K562 (cell line): ENCODE measurements at regions not wholly inside any gene's neighbourhood (a gene's known extent, or its start where the extent isn't known, plus 50 kb on each side); places are given as distances from the start of the nearest gene placed in this dataset.

Source experiments
- EP300 ChIP-seq: IDR thresholded peaks from 2 replicates; pipeline ENCODE4 v1.6.1; 2012; ENCODE audit warnings: low read length, improper control_type of control experiment
- STAT5B ChIP-seq: fragments of 250-450 bp; sonication (Bioruptor Pico); IDR thresholded peaks from 2 replicates; pipeline ENCODE4 v1.8.0; 2021; ENCODE audit warnings: mild to moderate bottlenecking, inconsistent platforms
- SUPT5H ChIP-seq: fragments of 450-650 bp; IDR thresholded peaks from 2 replicates; pipeline ENCODE4 v1.6.1; 2016
- TF ChIP-seq, protein P1 (sequence below): fragments of 200-600 bp; sonication (generic); IDR thresholded peaks from one replicate; pipeline ENCODE4 v1.6.1; 2012; ENCODE audit warnings: mild to moderate bottlenecking, low read depth, low read length, inconsistent platforms

DNA sequence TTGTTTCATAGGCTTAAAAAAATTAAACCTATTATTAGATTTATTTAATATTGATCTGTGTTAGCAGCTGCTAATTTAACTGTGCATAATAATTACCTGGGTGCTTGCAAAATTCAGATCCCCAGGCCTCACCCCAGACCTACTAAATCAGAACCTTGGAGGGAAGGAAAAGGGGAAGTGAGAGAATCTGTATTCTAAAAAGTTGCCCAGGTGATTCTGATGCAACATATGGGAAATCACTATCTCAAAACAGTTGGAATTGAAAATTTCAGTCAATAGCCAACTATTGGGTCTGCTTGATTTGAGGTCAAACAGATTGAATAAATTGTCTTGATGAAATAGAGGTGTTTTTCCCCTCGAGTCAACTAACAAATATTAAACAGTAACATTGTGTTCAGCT lies 538.5 kb upstream of the ADAMTS9 start (continued):
- TF ChIP-seq, protein P1, sequence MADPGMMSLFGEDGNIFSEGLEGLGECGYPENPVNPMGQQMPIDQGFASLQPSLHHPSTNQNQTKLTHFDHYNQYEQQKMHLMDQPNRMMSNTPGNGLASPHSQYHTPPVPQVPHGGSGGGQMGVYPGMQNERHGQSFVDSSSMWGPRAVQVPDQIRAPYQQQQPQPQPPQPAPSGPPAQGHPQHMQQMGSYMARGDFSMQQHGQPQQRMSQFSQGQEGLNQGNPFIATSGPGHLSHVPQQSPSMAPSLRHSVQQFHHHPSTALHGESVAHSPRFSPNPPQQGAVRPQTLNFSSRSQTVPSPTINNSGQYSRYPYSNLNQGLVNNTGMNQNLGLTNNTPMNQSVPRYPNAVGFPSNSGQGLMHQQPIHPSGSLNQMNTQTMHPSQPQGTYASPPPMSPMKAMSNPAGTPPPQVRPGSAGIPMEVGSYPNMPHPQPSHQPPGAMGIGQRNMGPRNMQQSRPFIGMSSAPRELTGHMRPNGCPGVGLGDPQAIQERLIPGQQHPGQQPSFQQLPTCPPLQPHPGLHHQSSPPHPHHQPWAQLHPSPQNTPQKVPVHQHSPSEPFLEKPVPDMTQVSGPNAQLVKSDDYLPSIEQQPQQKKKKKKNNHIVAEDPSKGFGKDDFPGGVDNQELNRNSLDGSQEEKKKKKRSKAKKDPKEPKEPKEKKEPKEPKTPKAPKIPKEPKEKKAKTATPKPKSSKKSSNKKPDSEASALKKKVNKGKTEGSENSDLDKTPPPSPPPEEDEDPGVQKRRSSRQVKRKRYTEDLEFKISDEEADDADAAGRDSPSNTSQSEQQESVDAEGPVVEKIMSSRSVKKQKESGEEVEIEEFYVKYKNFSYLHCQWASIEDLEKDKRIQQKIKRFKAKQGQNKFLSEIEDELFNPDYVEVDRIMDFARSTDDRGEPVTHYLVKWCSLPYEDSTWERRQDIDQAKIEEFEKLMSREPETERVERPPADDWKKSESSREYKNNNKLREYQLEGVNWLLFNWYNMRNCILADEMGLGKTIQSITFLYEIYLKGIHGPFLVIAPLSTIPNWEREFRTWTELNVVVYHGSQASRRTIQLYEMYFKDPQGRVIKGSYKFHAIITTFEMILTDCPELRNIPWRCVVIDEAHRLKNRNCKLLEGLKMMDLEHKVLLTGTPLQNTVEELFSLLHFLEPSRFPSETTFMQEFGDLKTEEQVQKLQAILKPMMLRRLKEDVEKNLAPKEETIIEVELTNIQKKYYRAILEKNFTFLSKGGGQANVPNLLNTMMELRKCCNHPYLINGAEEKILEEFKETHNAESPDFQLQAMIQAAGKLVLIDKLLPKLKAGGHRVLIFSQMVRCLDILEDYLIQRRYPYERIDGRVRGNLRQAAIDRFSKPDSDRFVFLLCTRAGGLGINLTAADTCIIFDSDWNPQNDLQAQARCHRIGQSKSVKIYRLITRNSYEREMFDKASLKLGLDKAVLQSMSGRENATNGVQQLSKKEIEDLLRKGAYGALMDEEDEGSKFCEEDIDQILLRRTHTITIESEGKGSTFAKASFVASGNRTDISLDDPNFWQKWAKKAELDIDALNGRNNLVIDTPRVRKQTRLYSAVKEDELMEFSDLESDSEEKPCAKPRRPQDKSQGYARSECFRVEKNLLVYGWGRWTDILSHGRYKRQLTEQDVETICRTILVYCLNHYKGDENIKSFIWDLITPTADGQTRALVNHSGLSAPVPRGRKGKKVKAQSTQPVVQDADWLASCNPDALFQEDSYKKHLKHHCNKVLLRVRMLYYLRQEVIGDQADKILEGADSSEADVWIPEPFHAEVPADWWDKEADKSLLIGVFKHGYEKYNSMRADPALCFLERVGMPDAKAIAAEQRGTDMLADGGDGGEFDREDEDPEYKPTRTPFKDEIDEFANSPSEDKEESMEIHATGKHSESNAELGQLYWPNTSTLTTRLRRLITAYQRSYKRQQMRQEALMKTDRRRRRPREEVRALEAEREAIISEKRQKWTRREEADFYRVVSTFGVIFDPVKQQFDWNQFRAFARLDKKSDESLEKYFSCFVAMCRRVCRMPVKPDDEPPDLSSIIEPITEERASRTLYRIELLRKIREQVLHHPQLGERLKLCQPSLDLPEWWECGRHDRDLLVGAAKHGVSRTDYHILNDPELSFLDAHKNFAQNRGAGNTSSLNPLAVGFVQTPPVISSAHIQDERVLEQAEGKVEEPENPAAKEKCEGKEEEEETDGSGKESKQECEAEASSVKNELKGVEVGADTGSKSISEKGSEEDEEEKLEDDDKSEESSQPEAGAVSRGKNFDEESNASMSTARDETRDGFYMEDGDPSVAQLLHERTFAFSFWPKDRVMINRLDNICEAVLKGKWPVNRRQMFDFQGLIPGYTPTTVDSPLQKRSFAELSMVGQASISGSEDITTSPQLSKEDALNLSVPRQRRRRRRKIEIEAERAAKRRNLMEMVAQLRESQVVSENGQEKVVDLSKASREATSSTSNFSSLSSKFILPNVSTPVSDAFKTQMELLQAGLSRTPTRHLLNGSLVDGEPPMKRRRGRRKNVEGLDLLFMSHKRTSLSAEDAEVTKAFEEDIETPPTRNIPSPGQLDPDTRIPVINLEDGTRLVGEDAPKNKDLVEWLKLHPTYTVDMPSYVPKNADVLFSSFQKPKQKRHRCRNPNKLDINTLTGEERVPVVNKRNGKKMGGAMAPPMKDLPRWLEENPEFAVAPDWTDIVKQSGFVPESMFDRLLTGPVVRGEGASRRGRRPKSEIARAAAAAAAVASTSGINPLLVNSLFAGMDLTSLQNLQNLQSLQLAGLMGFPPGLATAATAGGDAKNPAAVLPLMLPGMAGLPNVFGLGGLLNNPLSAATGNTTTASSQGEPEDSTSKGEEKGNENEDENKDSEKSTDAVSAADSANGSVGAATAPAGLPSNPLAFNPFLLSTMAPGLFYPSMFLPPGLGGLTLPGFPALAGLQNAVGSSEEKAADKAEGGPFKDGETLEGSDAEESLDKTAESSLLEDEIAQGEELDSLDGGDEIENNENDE, result no peak
- TF ChIP-seq STAT5B (CRISPR knock-in tag) (no peak), EP300 (peak; percentile 44; the same call in 1 of the 2 replicates), SUPT5H (no peak)
